Activated naive CD8-positive, alpha-beta T cell treated with anti-CD3 and anti-CD28 coated beads for 36 hours (primary cell): ENCODE measurements at regions not wholly inside any gene's neighbourhood (a gene's known extent, or its start where the extent isn't known, plus 50 kb on each side); places are given as distances from the start of the nearest gene placed in this dataset.
"Not testable (repeated sequence)": the region's sequence is repeated elsewhere in the genome, so short reads cannot be mapped to it uniquely, and the experiment has no call there.

Experiments
- DNase-seq: peaks from one replicate; pipeline ENCODE4 v3.0.0; 2021
- H3K27ac Mint-ChIP-seq: one replicate; pipeline ENCODE4 v1.8.0; 2022; ENCODE audit warnings: mild to moderate bottlenecking, moderate library complexity, mixed read lengths
- H3K27me3 Mint-ChIP-seq: one replicate; pipeline ENCODE4 v1.8.0; 2022; ENCODE audit warnings: mild to moderate bottlenecking, mixed read lengths
- H3K36me3 Mint-ChIP-seq: one replicate; pipeline ENCODE4 v1.8.0; 2021; ENCODE audit warnings: mild to moderate bottlenecking, mixed read lengths
- H3K4me1 Mint-ChIP-seq: one replicate; pipeline ENCODE4 v1.8.0; 2021; ENCODE audit warnings: mixed read lengths
- H3K4me3 Mint-ChIP-seq: one replicate; pipeline ENCODE4 v1.8.0; 2022; ENCODE audit warnings: mild to moderate bottlenecking, moderate library complexity, mixed read lengths
- H3K9me3 Mint-ChIP-seq: one replicate; pipeline ENCODE4 v1.8.0; 2022; ENCODE audit warnings: mixed read lengths

DNA sequence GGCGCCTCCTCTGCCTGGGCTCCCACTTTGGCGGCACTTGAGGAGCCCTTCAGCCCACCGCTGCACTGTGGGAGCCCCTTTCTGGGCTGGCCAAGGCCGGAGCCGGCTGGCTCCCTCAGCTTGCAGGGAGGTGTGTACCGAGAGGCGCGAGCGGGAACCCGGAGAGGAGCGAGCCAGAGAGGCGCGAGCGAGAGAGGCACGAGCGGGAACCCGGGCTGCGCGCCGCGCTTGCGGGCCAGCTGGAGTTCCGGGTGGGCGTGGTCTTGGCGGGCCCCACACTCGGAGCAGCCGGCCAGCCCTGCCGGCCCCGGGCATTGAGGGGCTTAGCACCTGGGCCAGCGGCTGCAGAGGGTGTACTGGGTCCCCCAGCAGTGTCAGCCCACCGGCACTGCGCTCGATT, 79.2 kb upstream of the HIVEP1 start:
- not testable (repeated sequence) for DNase-seq, H3K9me3 Mint-ChIP-seq, H3K27me3 Mint-ChIP-seq, H3K4me3 Mint-ChIP-seq, H3K27ac Mint-ChIP-seq, H3K36me3 Mint-ChIP-seq, H3K4me1 Mint-ChIP-seq

DNA sequence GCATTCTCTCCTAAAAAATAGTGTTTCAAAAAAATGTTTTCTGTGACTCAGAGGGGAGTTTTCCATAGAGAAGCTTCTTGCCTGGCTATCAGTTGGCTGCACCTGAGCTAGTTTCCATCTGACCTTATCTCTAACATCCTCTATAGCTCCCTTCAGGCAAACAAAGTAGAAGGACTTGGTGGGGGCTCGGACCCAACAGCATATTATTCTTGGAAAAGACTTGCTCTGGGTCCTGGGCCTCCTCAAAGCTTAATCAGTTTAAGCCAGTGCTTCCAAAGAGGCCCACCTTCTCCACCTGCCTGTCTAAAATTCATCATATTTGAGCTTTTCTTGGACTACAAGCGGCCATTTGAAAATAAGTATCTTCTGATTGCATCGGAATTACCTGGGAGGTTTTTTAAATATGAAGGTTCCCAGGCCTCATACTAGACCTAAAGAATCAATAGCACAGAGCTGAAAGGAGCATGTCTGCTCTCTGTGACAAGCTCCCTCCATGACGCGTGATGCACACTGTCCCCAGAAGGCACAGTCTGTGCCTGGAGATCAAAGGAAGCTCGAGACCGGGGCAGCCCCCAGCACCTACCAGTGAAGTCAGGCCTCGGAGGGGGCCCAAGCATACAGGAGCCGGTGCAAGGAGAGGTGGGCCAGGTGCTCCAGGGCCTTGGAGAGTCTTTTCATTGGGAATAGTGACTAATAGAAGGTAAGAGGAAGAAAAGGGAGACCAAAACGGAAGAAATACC, 80.6 kb upstream of the HIVEP1 start:
- no peaks in the 10 kb centered on the region for H3K4me1 Mint-ChIP-seq
- no peak overlapping the region for H3K27ac Mint-ChIP-seq
- H3K27me3 Mint-ChIP-seq, result no peaks in the 10 kb centered on the region
- no peak overlapping the region for H3K4me3 Mint-ChIP-seq
- H3K9me3 Mint-ChIP-seq, result no peaks in the 10 kb centered on the region
- H3K36me3 Mint-ChIP-seq, result no peaks in the 10 kb centered on the region
- no peak for DNase-seq

DNA sequence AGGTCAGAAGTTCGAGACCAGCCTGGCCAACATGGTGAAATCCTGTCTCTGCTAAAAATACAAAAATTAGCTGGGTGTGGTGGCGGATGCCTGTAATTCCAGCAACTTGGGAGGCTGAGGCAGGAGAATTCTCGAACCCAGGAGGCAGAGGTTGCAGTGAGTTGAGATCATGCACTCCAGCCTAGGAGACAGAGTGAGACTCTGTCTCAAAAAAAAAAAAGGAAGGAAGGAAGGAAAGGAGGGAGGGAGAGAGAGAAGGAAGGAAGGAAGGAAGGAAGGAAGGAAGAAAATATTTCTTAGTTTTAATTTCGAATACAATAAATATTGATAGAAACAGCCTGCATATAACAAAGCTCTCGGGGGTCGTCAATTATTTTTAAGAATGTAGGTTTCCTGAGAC, 81.3 kb upstream of the HIVEP1 start:
- not testable (repeated sequence) for H3K9me3 Mint-ChIP-seq, H3K4me3 Mint-ChIP-seq, DNase-seq, H3K4me1 Mint-ChIP-seq, H3K27ac Mint-ChIP-seq, H3K36me3 Mint-ChIP-seq, H3K27me3 Mint-ChIP-seq

DNA sequence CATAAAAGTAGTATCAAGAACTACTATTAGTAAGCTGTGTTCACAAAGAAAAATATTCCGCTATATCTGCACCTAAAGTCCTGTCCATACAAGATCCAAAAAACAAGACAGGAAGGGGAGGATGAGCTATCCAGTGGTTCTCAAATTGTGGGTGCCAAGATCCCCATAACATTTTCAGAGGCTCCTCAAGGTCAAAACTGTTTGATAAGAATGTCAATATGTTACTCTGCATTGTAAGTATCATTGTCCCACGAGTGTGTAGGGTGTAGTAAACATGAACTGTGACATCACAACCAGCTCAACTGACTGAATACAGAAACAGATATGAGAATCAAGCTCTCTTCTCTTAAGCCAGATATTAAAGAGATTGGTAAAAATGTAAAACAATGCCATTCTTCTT, 81.9 kb upstream of the HIVEP1 start:
- no peak for DNase-seq
- no peak overlapping the region for H3K4me3 Mint-ChIP-seq
- no peaks in the 10 kb centered on the region for H3K36me3 Mint-ChIP-seq
- H3K27me3 Mint-ChIP-seq, result no peaks in the 10 kb centered on the region
- H3K4me1 Mint-ChIP-seq, result no peaks in the 10 kb centered on the region
- no peaks in the 10 kb centered on the region for H3K9me3 Mint-ChIP-seq
- H3K27ac Mint-ChIP-seq, result no peak overlapping the region

DNA sequence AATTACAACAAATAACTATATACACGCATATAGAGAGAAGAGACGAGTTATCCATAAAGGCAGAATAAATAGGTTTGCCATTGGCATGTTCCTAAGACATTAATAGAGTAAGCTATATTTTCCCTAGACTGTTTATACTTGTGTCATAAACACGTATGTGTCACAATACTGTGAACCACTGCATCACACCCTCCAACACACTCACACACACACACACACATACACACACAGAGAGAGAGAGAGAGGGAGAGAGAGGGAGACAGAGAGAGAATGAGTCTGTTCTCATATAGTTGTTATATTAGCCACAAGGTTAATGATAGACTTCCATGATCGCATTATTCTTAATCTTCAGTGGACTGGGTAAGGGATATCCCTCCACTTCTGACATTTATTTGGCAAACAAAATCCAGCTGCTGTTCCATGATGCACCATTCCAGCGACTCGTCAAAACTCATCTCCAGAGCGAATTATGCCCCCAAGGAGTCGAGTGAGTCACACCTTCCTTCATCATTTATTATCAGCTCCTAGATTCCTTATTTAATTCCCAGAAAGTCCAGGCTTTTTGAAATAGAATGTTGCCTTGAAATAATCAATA, 82.8 kb upstream of the HIVEP1 start:
- no peak overlapping the region for H3K4me3 Mint-ChIP-seq
- H3K27me3 Mint-ChIP-seq, result no peaks in the 10 kb centered on the region
- H3K4me1 Mint-ChIP-seq, result no peaks in the 10 kb centered on the region
- H3K27ac Mint-ChIP-seq, result no peak overlapping the region
- H3K36me3 Mint-ChIP-seq, result no peaks in the 10 kb centered on the region
- DNase-seq, result no peak
- no peaks in the 10 kb centered on the region for H3K9me3 Mint-ChIP-seq

DNA sequence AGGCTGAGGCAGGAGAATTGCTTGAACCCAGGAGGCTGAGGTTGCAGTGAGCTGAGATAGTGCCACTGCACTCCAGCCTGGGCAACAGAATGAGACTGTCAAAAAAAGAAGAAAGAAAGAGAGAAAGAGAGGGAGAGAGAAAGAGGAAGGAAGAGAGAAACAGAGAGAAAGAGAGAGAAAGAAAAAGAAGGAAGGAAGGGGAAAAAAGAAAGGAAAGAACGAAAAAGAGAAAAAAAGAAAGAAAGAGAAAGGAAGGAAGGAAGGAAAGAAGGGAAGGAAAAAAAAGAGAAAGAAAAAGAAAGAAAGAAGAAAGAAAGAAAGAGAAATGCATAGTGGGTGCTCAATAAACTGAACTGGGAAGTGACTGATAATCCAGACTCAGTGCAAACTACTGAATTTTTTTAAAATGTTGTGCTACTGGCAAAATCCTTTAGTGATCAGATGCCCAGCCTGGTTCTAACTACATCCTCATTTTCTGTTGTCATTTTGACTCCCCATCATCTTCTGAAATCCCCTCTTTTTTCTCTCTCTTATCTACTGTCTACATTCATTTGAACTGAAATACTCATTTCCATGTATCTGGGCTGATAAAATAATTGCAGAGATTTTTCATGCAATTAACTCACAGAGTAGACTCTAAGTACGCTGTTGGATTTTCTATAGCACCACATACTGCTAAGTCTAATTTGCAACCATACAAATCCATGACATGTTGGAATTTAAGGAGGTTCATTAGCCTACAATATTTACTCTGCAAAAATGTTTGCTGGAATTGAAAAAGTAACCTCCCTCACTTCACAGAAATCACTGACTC, 85.3 kb upstream of the HIVEP1 start:
- H3K27ac Mint-ChIP-seq, result no peak overlapping the region
- no peaks in the 10 kb centered on the region for H3K4me1 Mint-ChIP-seq
- no peaks in the 10 kb centered on the region for H3K36me3 Mint-ChIP-seq
- no peak overlapping the region for H3K4me3 Mint-ChIP-seq
- no peak for DNase-seq
- no peaks in the 10 kb centered on the region for H3K27me3 Mint-ChIP-seq
- H3K9me3 Mint-ChIP-seq, result no peaks in the 10 kb centered on the region

DNA sequence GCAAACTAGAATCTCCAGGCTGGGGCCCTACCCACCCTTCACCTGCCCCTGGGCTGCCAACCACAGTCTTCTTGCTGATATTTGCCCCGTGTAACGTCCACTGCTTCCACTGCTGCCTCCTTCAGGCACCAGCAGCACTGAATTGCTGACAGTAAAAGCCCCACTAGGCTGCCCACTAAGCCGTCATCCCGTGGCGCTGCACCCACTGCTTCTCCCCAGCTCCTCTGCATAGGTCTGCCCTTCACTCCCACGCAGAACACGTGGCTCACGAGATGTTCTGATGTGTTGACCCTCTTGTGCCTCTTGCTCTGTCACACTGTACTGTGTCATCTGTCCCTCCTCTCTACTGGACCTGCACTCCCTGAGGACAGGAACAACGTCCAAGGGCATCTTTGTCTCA, 86.3 kb upstream of the HIVEP1 start:
- H3K4me1 Mint-ChIP-seq, result no peaks in the 10 kb centered on the region
- no peaks in the 10 kb centered on the region for H3K36me3 Mint-ChIP-seq
- H3K27me3 Mint-ChIP-seq, result no peaks in the 10 kb centered on the region
- H3K4me3 Mint-ChIP-seq, result no peak overlapping the region
- no peak overlapping the region for H3K27ac Mint-ChIP-seq
- no peaks in the 10 kb centered on the region for H3K9me3 Mint-ChIP-seq
- DNase-seq, result no peak

DNA sequence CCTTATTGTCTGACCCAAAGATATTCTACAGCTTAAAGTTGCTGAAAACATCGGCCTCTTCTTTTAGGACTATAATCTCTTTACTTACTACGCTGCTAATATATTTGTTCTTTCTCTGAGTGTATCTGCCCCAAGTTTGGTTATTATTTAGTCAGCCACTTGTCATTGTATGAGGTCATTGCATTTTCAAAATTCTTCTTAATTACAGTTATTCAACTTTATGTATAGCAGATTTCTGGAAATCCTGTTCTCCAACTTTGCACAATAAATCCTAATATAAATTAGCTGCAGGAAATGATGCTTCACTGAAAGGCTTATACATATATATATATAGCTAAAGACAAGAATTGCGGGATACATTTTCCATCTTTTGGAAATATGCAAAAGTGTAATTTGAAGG, 88.5 kb upstream of the HIVEP1 start:
- DNase-seq, result no peak
- Mint-ChIP-seq H3K27me3 (no peaks in the 10 kb centered on the region), H3K4me3 (no peak overlapping the region), H3K9me3 (no peaks in the 10 kb centered on the region), H3K36me3 (no peaks in the 10 kb centered on the region), H3K4me1 (no peaks in the 10 kb centered on the region), H3K27ac (no peak overlapping the region)

DNA sequence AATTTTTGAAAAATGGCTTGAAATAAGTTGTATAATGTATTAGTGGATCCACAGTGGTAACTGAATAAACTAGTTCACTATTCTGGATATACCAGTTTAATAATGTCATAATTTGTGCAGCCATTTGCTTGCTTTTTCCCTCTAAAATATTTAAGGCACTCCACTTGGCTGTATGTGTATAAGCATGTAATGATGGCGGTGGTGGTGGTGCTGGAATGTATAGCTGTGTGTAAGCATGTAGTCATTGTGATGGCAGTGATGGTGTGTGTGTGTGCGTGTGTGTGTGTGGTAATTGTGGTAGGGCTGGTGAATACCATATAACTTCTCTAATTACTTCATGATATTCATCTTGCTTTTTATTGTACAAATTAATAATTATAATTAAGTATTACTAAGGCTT, 89.2 kb upstream of the HIVEP1 start:
- Mint-ChIP-seq H3K27ac (no peak overlapping the region), H3K9me3 (no peaks in the 10 kb centered on the region), H3K4me3 (no peak overlapping the region)

DNA sequence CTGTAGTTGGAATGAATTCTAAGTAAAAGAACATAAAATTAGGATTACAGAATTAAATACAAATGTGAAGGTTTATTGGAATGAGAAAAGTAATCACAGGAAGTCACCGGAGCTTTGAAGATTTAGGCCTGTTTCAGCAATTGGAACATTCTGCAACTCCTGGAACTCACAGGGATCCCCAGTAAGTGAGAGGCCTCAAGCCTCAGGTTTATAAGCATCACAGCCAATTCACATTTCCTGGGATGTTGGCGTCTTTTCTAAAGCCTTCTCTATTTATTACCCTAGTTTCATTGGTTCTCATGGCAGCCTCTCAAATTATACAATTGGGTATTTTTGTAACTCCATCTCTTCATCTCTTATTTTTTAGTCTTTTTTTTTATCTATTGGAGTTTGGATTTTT, 90.4 kb upstream of the HIVEP1 start:
- no peaks in the 10 kb centered on the region for H3K36me3 Mint-ChIP-seq
- H3K4me1 Mint-ChIP-seq, result no peaks in the 10 kb centered on the region
- H3K27ac Mint-ChIP-seq, result no peak overlapping the region
- no peak for DNase-seq
- H3K9me3 Mint-ChIP-seq, result no peaks in the 10 kb centered on the region
- no peak overlapping the region for H3K4me3 Mint-ChIP-seq
- H3K27me3 Mint-ChIP-seq, result no peaks in the 10 kb centered on the region

More for the DNA sequence above, 89.2 kb upstream of the HIVEP1 start:
- H3K4me1 Mint-ChIP-seq, result no peaks in the 10 kb centered on the region
- H3K27me3 Mint-ChIP-seq, result no peaks in the 10 kb centered on the region
- no peaks in the 10 kb centered on the region for H3K36me3 Mint-ChIP-seq
- no peak for DNase-seq

DNA sequence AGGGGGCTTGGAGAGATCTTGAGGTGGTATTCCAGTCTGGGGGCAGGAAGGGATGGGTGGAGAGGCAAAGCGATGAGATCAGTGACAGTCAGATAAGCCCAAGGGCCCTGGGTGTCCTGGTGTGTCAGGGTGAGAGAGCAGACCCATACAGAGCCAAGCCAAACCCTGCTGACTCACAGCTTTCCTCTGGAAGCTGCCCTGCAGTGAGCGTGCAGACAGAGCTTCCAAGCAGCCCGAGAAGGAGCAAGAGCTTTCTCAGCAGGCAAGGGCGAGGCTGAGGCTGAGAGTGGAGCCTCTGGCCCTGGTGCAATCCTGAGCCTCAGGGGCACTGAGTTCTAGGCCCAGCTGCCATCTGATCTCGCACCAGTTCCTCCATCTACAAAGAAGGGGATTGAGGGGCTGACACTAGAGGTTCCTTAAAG, 91.1 kb upstream of the HIVEP1 start:
- Mint-ChIP-seq H3K27ac (no peak overlapping the region), H3K9me3 (no peaks in the 10 kb centered on the region), H3K27me3 (no peaks in the 10 kb centered on the region), H3K4me3 (no peak overlapping the region), H3K36me3 (no peaks in the 10 kb centered on the region), H3K4me1 (no peaks in the 10 kb centered on the region)
- no peak for DNase-seq

DNA sequence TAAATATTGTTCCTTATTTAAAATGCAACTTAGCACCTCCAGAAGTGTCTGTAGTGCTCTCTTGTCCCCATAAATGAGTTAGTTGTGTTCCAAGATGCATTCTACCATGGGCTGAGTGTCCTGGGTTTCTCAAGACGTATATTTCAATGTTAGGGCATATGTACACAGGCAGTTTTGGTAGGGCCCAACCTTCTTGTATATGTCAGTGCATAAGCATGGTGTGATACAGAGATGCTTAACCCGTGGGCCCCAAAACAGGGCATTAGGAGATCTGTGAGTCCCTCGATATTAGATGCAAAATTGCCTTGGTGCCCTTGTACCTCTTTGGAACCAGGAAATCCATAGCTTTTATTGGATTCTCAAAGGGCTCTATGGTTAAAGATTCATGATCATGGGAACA, 91.5 kb upstream of the HIVEP1 start:
- Mint-ChIP-seq H3K27ac (no peak overlapping the region), H3K4me1 (no peaks in the 10 kb centered on the region), H3K9me3 (no peaks in the 10 kb centered on the region), H3K4me3 (no peak overlapping the region), H3K36me3 (no peaks in the 10 kb centered on the region), H3K27me3 (no peaks in the 10 kb centered on the region)
- no peak for DNase-seq

DNA sequence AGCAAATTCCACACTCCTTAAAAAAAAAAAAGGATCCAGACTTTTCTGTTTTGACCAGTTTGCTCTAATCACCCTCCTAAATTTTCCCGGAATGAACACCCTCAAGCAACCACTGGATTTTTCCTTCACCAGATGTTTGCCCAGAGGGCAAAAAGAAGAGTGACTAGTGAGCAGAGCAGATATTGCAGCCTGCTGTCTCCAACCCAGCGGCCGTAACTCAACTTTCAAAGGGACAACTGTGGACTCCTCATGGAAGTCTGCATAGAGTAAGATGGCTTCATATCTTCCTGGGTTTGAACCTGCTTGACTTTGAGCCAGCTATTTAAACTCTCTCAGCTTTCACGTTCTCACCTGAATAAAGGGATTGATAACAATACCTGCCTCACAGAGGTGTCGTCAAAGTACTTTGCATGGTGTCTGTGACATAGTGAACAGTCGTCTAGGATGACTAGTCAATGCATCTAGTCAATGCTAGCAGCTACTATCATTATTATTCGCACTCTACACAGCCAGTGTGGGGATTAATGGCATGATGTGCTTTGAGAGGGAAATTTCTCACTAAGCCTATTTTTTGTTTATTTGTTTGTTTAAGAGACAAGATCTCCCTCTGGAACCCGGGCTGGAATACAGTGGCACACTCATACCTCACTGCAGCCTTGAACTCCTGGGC, 92.2 kb upstream of the HIVEP1 start:
- Mint-ChIP-seq H3K27me3 (no peaks in the 10 kb centered on the region), H3K4me1 (no peaks in the 10 kb centered on the region), H3K27ac (no peak overlapping the region), H3K36me3 (no peaks in the 10 kb centered on the region), H3K4me3 (no peak overlapping the region), H3K9me3 (no peaks in the 10 kb centered on the region)
- DNase-seq, result no peak

DNA sequence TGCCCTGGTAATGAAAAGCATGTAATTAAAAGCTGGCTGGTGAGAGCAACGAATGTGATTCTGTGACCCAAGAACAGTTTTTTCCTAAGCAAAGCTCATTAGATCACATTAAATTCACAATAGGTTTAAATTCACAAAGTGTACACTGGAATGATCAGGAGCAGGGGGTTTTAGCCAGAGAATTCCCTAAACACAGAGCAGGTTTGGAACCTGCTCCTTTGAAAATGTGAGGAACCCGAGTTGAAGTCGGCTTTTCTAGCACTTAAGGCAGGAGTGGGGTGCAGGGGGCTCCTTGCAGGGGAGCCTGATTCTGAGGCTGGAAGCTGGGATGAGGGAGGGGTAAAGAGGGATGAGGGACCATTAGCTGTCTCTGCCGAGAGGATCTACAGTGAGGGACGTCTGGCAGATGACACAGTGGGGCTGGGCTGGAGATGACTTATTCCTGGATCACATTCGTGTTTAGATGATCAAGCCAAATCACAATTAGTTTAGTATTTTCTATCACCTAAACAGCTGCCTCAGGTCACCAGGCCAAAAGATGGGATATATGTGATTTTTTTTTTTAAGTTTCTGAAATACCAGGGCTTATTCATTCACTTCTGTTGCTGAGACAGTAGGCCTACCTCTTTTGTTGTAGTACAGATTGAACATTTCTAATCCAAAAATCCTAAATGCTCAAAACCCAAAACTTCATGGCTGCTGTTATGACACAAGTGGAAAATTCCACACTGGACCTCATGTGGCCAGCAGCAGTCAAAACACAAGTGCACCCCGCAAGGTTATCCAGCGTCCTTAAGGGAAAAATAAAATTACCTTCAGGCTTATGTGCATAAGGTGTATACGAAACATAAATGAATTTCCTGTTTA, 93.1 kb upstream of the HIVEP1 start:
- no peak for DNase-seq
- Mint-ChIP-seq H3K4me3 (no peak overlapping the region), H3K27ac (no peak overlapping the region), H3K27me3 (no peaks in the 10 kb centered on the region), H3K9me3 (no peaks in the 10 kb centered on the region), H3K36me3 (no peaks in the 10 kb centered on the region), H3K4me1 (no peaks in the 10 kb centered on the region)
